Middle frontal gyrus (tissue), 1 donor: ENCODE measurements at regions not wholly inside any gene's neighbourhood (a gene's known extent, or its start where the extent isn't known, plus 50 kb on each side); places are given as distances from the start of the nearest gene placed in this dataset.

Experiments
- DNase-seq: peaks from one replicate; pipeline ENCODE4 v3.0.0-alpha.2; 2015; ENCODE audit warnings: low spot score; ENCODE audit errors: extremely low spot score

GRCh38 chrX:11040996-11041395 lies 70.1 kb upstream of the HCCS start:
- DNase-seq, result no peak

GRCh38 chrX:11050013-11050412 lies 61.1 kb upstream of the HCCS start:
- no peak for DNase-seq

GRCh38 chrX:11053351-11053750 lies 57.8 kb upstream of the HCCS start:
- no peak for DNase-seq

DNA sequence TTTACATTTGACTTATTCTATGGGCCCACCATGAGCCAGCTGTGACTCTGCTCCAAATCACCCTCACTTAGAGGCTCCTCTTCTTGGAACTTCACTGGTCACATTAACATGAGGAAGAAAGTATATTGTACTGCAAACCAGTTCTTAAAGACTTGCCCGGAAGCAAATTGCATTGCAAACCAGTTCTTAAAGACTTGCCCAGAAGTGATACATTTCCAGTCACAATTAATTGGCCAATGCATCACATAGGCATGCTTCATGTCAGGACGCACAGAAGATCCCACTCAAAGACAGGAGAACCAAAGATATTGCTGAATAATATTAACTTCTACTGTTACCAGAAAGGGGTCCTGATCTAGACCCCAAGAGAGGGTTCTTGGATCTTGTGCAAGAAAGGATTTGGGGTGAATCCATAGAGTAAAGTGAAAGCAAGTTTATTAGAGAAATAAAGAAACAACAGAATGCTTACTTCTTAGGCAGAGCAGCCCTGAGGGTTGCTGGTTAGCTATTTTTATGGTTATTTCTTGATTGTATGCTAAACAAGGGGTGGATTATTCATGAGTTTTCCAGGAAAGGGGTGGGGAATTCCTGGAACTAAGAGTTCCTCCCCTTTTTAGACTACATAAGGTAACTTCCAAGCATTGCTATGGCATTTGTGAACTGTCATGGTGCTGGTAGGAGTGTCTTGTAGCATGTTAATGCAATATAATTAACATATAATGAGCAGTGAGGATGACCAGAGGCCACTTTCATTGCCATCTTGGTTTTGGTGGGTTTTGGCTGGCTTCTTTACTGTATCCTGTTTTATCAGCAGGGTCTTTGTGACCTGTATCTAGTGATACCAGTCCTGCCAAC lies 54.6 kb upstream of the HCCS start:
- no peak for DNase-seq

DNA sequence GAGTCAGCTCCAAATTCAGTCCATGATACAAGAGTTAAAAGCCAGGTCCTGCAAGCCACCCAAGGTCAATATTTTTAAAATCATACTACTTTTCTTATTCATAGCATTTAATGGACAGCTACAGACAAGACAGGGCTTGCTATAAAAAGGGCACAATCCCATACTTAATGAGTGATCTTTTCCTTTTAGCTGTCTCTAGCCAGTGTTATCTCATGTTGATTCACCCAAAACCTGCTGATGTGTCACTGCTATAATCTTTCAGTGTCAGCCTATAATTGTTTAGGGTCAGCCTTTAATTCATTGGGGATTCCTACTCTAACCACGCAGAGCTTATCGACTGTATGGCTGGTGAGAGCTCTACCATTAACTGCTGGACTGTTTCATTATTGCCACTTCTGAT lies 51.2 kb upstream of the HCCS start:
- no peak for DNase-seq
